DMS79 (cell line): ENCODE measurements at regions not wholly inside any gene's neighbourhood (a gene's known extent, or its start where the extent isn't known, plus 50 kb on each side); places are given as distances from the start of the nearest gene placed in this dataset.
"Not testable (repeated sequence)": the region's sequence is repeated elsewhere in the genome, so short reads cannot be mapped to it uniquely, and the experiment has no call there.

Source experiments
- DNase-seq: peaks from one replicate; lab custom pipeline; 2025; lab: John Stamatoyannopoulos, UW

- DNase-seq, result no peak
Observed at GRCh38 chr3:43236008-43236407, 50.3 kb upstream of the SNRK start.

GRCh38 chr3:43233062-43233461, 53.3 kb upstream of the SNRK start:
- no peak for DNase-seq

GRCh38 chr3:43231276-43232000, 54.9 kb upstream of the SNRK start:
- DNase-seq, result no peak

- not testable (repeated sequence) for DNase-seq
Observed at GRCh38 chr3:43229865-43230264, 56.5 kb upstream of the SNRK start.

GRCh38 chr3:43227685-43228084, 58.7 kb upstream of the SNRK start:
- DNase-seq, result not testable (repeated sequence)

GRCh38 chr3:43224405-43225073, 61.8 kb upstream of the SNRK start:
- no peak for DNase-seq

- no peak for DNase-seq
Observed at GRCh38 chr3:43223670-43224364, 62.5 kb upstream of the SNRK start.

GRCh38 chr3:43222590-43222989, 63.8 kb upstream of the SNRK start:
- peak; percentile 82 for DNase-seq

- DNase-seq, result no peak
Observed at GRCh38 chr3:43221076-43221475, 65.3 kb upstream of the SNRK start.

GRCh38 chr3:43219616-43220015, 66.7 kb upstream of the SNRK start:
- no peak for DNase-seq

GRCh38 chr3:43218921-43219320, 67.4 kb upstream of the SNRK start:
- no peak for DNase-seq

GRCh38 chr3:43218156-43218555, 68.2 kb upstream of the SNRK start:
- no peak for DNase-seq

GRCh38 chr3:43217633-43218032, 68.7 kb upstream of the SNRK start:
- no peak for DNase-seq

GRCh38 chr3:43217206-43217605, 69.1 kb upstream of the SNRK start:
- DNase-seq, result no peak

GRCh38 chr3:43215663-43216275, 70.6 kb upstream of the SNRK start:
- no peak for DNase-seq

- DNase-seq, result no peak
Observed at GRCh38 chr3:43215138-43215537, 71.2 kb upstream of the SNRK start.

GRCh38 chr3:43214616-43215015, 71.7 kb upstream of the SNRK start:
- DNase-seq, result no peak

- DNase-seq, result no peak
Observed at GRCh38 chr3:43213631-43214030, 72.7 kb upstream of the SNRK start.

GRCh38 chr3:43212914-43213611, 73.3 kb upstream of the SNRK start:
- no peak for DNase-seq

GRCh38 chr3:43211681-43212080, 74.7 kb upstream of the SNRK start:
- DNase-seq, result no peak

GRCh38 chr3:43210049-43211027, 76.0 kb upstream of the SNRK start:
- DNase-seq, result no peak
